Esophagus squamous epithelium (tissue), 5 donors: ENCODE measurements at regions not wholly inside any gene's neighbourhood (a gene's known extent, or its start where the extent isn't known, plus 50 kb on each side); places are given as distances from the start of the nearest gene placed in this dataset.

ENCODE experiments used
- DNase-seq: peaks from one replicate; lab custom pipeline; 2025; lab: John Stamatoyannopoulos, UW
- H3K27ac ChIP-seq, 4 donors: fragments of 200-600 bp; sonication (generic); one replicate each; pipeline ENCODE4 v1.5.1; 2016 to 2019; ENCODE audit warnings: mild to moderate bottlenecking in 1 of 4
- H3K27me3 ChIP-seq, 4 donors: fragments of 200-600 bp; sonication (generic); 1 replicate in 3 of 4; 2 replicates in 1 of 4; pipeline versions ENCODE4 v1.5.1 to v1.6.0; 2017 to 2021; ENCODE audit warnings: antibody characterized with exemption in 1 of 4
- H3K36me3 ChIP-seq, 3 donors: fragments of 200-600 bp; sonication (generic); one replicate each; pipeline ENCODE4 v1.5.1; 2016 to 2019
- H3K4me1 ChIP-seq, 3 donors: fragments of 200-600 bp; sonication (generic); one replicate each; pipeline ENCODE4 v1.5.1; 2017 to 2019
- H3K4me3 ChIP-seq, 4 donors: fragments of 200-600 bp; sonication (generic); 1 replicate in 3 of 4; 2 replicates in 1 of 4; pipeline ENCODE4 v1.5.1; 2016 to 2019; ENCODE audit warnings: mild to moderate bottlenecking in 2 of 4, moderate library complexity in 1 of 4
- H3K9me3 ChIP-seq, 3 donors: fragments of 200-600 bp; sonication (generic); one replicate each; pipeline ENCODE4 v1.5.1; 2016 to 2019
- CTCF ChIP-seq, 6 experiments: fragments of 450-650 bp in 4 of 6; fragments of 200-600 bp in 2 of 6; sonication (generic) in 2 of 6; IDR thresholded peaks; one replicate each; pipeline ENCODE4 v1.5.1; 2016 to 2019; ENCODE audit warnings: antibody characterized with exemption in 6 of 6, mild to moderate bottlenecking in 4 of 6, moderate library complexity in 4 of 6
- POLR2A ChIP-seq, 4 donors: fragments of 450-650 bp; IDR thresholded peaks; one replicate each; pipeline ENCODE4 v1.6.1; 2017; ENCODE audit warnings: antibody characterized with exemption in 4 of 4, mild to moderate bottlenecking in 4 of 4, moderate library complexity in 3 of 4
- WGBS, 2 donors: methylation state at CpG; one replicate each; pipeline ENCODE4 v1.1.5; 2018; 5-methylcytosine and 5-hydroxymethylcytosine counted together
- intact Hi-C: fragments of 100-400 bp; cut with DNase I; formaldehyde crosslinking; loops from one replicate; pipeline ENCODE4 v1.15.0; 2022
- donor health status: DM: yes; HTN: yes; CAD: no.

DNA sequence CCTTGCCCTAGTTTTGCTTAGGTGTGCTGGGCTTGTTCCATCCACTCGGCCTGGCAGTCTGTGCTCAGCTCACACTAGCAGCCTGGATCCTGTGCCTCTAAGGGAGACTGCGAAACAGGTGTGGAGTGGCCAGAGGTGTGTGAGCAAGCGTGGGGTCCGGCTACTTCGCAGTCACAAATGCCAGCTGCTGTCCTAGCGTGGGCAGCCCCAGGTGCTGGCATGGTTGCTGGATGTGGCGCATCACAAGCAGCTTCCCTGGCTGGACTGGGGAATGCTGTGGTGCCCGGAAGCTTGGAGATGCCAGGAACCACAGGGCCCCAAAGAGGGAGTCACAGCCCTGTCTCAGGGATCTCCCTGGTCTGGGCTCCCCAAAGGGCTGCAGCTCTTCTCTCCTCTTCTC, 119.0 kb upstream of the TMEFF2 start:
- no peak overlapping the region for H3K27ac ChIP-seq
- H3K4me1 ChIP-seq: no peaks in the 10 kb centered on the region
- intact Hi-C loops: no loop called here
- no peak overlapping the region for H3K4me3 ChIP-seq
- DNase-seq: no peak
- TF ChIP-seq CTCF (IDR thresholded peaks at IDR 0.05) (no peak), POLR2A (IDR thresholded peaks at IDR 0.05) (no peak)
- WGBS, 2 donors: 90% methylated on average over 2 of the region's 8 CpGs; no CpG with 5 or more reads in 1 of the 2 donors
- H3K9me3 ChIP-seq: no peaks in the 10 kb centered on the region
- H3K36me3 ChIP-seq: no peaks in the 10 kb centered on the region
- H3K27me3 ChIP-seq: no peaks in the 10 kb centered on the region

- intact Hi-C loops: no loop called here
- WGBS, 2 donors: 83 to 85% methylated on average over 2 of the region's 2 CpGs
Measured at GRCh38 chr2:192311701-192312460, 117.1 kb upstream of the TMEFF2 start.

GRCh38 chr2:192307530-192307929, 112.8 kb upstream of the TMEFF2 start:
- no peak for TF ChIP-seq CTCF (IDR thresholded peaks at IDR 0.05)
- TF ChIP-seq POLR2A (IDR thresholded peaks at IDR 0.05): no peak
- intact Hi-C loops: no loop called here
- no peak for DNase-seq
- Histone ChIP-seq H3K27me3 (no peaks in the 10 kb centered on the region), H3K4me3 (no peak overlapping the region), H3K4me1 (no peaks in the 10 kb centered on the region), H3K36me3 (no peaks in the 10 kb centered on the region), H3K9me3 (no peaks in the 10 kb centered on the region), H3K27ac (no peak overlapping the region)
- 74 to 76% methylated on average over 3 of the region's 3 CpGs for WGBS, 2 donors

More at GRCh38 chr2:192311701-192312460, 117.1 kb upstream of the TMEFF2 start:
- H3K4me1 ChIP-seq: no peaks in the 10 kb centered on the region
- no peaks in the 10 kb centered on the region for H3K9me3 ChIP-seq
- DNase-seq: no peak
- H3K36me3 ChIP-seq: no peaks in the 10 kb centered on the region
- H3K4me3 ChIP-seq: no peak overlapping the region
- TF ChIP-seq CTCF (IDR thresholded peaks at IDR 0.05): no peak
- no peak for TF ChIP-seq POLR2A (IDR thresholded peaks at IDR 0.05)
- no peaks in the 10 kb centered on the region for H3K27me3 ChIP-seq
- H3K27ac ChIP-seq: no peak overlapping the region

- H3K36me3 ChIP-seq: no peaks in the 10 kb centered on the region
- no peaks in the 10 kb centered on the region for H3K27me3 ChIP-seq
- no peak for DNase-seq
- 55 to 62% methylated on average over 3 of the region's 3 CpGs for WGBS, 2 donors
- no peaks in the 10 kb centered on the region for H3K9me3 ChIP-seq
- intact Hi-C loops: no loop called here
- no peaks in the 10 kb centered on the region for H3K4me1 ChIP-seq
- TF ChIP-seq POLR2A (IDR thresholded peaks at IDR 0.05) (no peak), CTCF (IDR thresholded peaks at IDR 0.05) (no peak)
- H3K4me3 ChIP-seq: no peak overlapping the region
- no peak overlapping the region for H3K27ac ChIP-seq
Measured at GRCh38 chr2:192298664-192299063, 103.9 kb upstream of the TMEFF2 start.

- Histone ChIP-seq H3K4me1 (no peaks in the 10 kb centered on the region), H3K27me3 (no peaks in the 10 kb centered on the region), H3K9me3 (no peaks in the 10 kb centered on the region), H3K27ac (no peak overlapping the region), H3K4me3 (no peak overlapping the region), H3K36me3 (no peaks in the 10 kb centered on the region)
- DNase-seq: no peak
- no peak for TF ChIP-seq CTCF (IDR thresholded peaks at IDR 0.05)
- TF ChIP-seq POLR2A (IDR thresholded peaks at IDR 0.05): no peak
- 85 to 90% methylated on average over 2 of the region's 2 CpGs for WGBS, 2 donors
- intact Hi-C loops: no loop called here
Measured at GRCh38 chr2:192292478-192292877, 97.7 kb upstream of the TMEFF2 start.
